ENCODE measurements at regions not wholly inside any gene's neighbourhood (a gene's known extent, or its start where the extent isn't known, plus 50 kb on each side); places are given as distances from the start of the nearest gene placed in this dataset.

DNA sequence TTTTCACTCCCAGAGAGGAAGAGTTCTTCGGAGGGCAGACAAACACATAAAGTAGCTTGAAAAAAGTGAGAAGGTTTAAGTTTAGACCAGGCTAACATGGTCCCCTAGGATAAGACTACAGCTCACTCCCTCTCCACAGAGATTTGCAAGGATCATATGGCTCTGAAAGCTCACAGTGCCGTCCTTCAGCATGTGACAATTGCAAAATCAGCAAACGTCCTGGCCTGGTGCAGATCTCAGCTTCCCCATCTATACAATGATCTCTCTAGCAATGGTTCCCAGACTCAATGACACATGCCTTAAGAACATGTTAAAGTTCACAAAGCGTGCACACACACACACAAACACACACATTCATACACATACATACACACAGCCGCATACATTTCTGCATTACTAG, 327.6 kb downstream of the ACTL7B start:
- Histone ChIP-seq H3K27ac (ENCODE audit: extremely low read length, insufficient read depth, low read length) (no peak overlapping the region), H4K20me1 (ENCODE audit: insufficient read depth, low read length) (no peaks in the 10 kb centered on the region), H3K9me3 (ENCODE audit: low read length) (no peaks in the 10 kb centered on the region), H3K79me2 (ENCODE audit: insufficient read depth, low read length) (no peaks in the 10 kb centered on the region), H2AFZ (ENCODE audit: low read length) (no peak overlapping the region), H3K4me3 (replicated peaks in 1 of 3; ENCODE audit: insufficient read depth in 1 of 3, low read depth in 2 of 3, low read length in 3 of 3) (no peak overlapping the region), H3K36me3 (replicated peaks in 1 of 2; ENCODE audit: control insufficient read depth in 1 of 2, insufficient read depth in 2 of 2, low read length in 2 of 2) (no peaks in the 10 kb centered on the region), H3K4me1 (ENCODE audit: insufficient read depth, low read length) (no peaks in the 10 kb centered on the region), H3K9ac (ENCODE audit: insufficient read depth, low read depth, low read length) (no peak overlapping the region), H3K27me3 (ENCODE audit: control insufficient read depth in 1 of 2, insufficient read depth in 2 of 2, low read length in 2 of 2) (no peaks in the 10 kb centered on the region; a peak in 1 of 5 replicates), H3K4me2 (ENCODE audit: low read depth, low read length) (no peak overlapping the region)
- ATAC-seq = no peak
- in situ Hi-C loops (cut with HindIII; ENCODE audit: extremely low pct_ligation_motif_present, low pct_unique_long_range_greater_than_20kb) = no loop called here
- TF ChIP-seq, protein P1, sequence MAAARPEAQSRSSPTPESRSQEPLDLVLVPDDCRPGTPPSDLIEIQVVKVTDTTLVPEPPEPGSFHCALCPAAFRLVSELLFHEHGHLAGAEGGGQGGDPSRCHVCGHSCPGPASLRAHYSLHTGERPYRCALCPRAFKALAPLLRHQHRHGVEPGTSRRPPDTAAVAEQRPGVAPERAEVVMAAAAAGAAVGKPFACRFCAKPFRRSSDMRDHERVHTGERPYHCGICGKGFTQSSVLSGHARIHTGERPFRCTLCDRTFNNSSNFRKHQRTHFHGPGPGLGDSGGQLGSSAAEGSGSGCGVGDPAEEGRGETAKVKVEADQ (CRISPR knock-in tag; IDR thresholded peaks at IDR 0.05; ENCODE audit: borderline replicate concordance) = no peak
- no peak for FAIRE-seq
- POLR2A ChIA-PET = no interaction called here
- CTCF ChIA-PET (ENCODE audit: low intra/inter-chr PET ratio, low total read pairs) = no interaction called here
- no TSS peak for BruUV-seq (replicated peaks)
- 35% methylated on average over 5 of the region's 5 CpGs for WGBS (ENCODE audit: low lambda C conversion rate)
- intact Hi-C loops (cut with micrococcal nuclease; ENCODE audit: unreplicated experiment) = no loop called here
- no peak for DNase-seq (ENCODE audit: low spot score)

DNA sequence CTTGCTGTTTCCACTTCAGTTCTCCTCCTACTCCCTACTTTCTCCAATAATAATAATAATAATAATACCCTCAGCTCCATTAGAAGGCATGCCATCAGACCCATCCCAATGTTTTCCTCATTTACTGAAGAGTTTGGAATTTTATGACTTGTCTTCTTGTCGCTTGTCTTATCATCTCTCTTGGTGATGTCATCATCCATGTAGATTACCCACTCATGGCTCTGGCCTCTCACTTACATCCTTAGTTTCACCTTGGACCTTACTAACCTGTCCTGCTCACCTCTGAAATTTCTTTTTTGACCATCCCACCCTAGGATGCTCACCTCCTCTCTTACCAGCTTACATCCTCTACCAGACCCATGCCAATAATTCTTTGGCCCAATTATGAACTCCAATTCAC, 329.3 kb downstream of the ACTL7B start:
- Histone ChIP-seq H3K36me3 (replicated peaks in 1 of 2; ENCODE audit: control insufficient read depth in 1 of 2, insufficient read depth in 2 of 2, low read length in 2 of 2) (no peaks in the 10 kb centered on the region), H3K27ac (ENCODE audit: extremely low read length, insufficient read depth, low read length) (no peak overlapping the region), H4K20me1 (ENCODE audit: insufficient read depth, low read length) (no peaks in the 10 kb centered on the region), H3K4me3 (replicated peaks in 1 of 3; ENCODE audit: insufficient read depth in 1 of 3, low read depth in 2 of 3, low read length in 3 of 3) (no peak overlapping the region), H3K4me1 (ENCODE audit: insufficient read depth, low read length) (no peaks in the 10 kb centered on the region), H3K4me2 (ENCODE audit: low read depth, low read length) (no peak overlapping the region), H3K9me3 (ENCODE audit: low read length) (no peaks in the 10 kb centered on the region), H3K79me2 (ENCODE audit: insufficient read depth, low read length) (no peaks in the 10 kb centered on the region), H3K27me3 (ENCODE audit: control insufficient read depth in 1 of 2, insufficient read depth in 2 of 2, low read length in 2 of 2) (no peaks in the 10 kb centered on the region; a peak in 1 of 5 replicates), H3K9ac (ENCODE audit: insufficient read depth, low read depth, low read length) (no peak overlapping the region), H2AFZ (ENCODE audit: low read length) (no peak overlapping the region)
- POLR2A ChIA-PET = no interaction called here
- no peak for DNase-seq (ENCODE audit: low spot score)
- FAIRE-seq = no peak
- in situ Hi-C loops (cut with HindIII; ENCODE audit: extremely low pct_ligation_motif_present, low pct_unique_long_range_greater_than_20kb) (no loop called here), intact Hi-C loops (cut with micrococcal nuclease; ENCODE audit: unreplicated experiment) (no loop called here)
- ATAC-seq = no peak
- no TSS peak for BruUV-seq (replicated peaks)
- TF ChIP-seq CREB1 (IDR thresholded peaks at IDR 0.05) (peak; percentile 61; the same call in 1 of the 2 replicates), CREB1 (CRISPR knock-in tag; IDR thresholded peaks at IDR 0.05) (no peak), ATF7 (IDR thresholded peaks at IDR 0.05) (peak; percentile 87), ATF7 (CRISPR knock-in tag; IDR thresholded peaks at IDR 0.05) (no peak), SOX13 (IDR thresholded peaks at IDR 0.05) (no peak), SOX13 (CRISPR knock-in tag; conservative IDR thresholded peaks at IDR 0.05 in 1 of 2, IDR thresholded peaks at IDR 0.05 in 1 of 2) (no peak), GTF3A (CRISPR knock-in tag; conservative IDR thresholded peaks at IDR 0.05) (no peak), ARID2 (CRISPR knock-in tag; IDR thresholded peaks at IDR 0.05; ENCODE audit: borderline replicate concordance) (no peak), ZNF713 (CRISPR knock-in tag; IDR thresholded peaks at IDR 0.05) (no peak), SRSF4 (IDR thresholded peaks at IDR 0.05; ENCODE audit: low read depth, low read length, poor library complexity, severe bottlenecking) (no peak), MTA3 (CRISPR knock-in tag; IDR thresholded peaks at IDR 0.05) (no peak), ZNF205 (CRISPR knock-in tag; IDR thresholded peaks at IDR 0.05) (no peak), ZNF773 (CRISPR knock-in tag; IDR thresholded peaks at IDR 0.05; ENCODE audit: borderline replicate concordance) (no peak)
- TF ChIP-seq, protein P2, sequence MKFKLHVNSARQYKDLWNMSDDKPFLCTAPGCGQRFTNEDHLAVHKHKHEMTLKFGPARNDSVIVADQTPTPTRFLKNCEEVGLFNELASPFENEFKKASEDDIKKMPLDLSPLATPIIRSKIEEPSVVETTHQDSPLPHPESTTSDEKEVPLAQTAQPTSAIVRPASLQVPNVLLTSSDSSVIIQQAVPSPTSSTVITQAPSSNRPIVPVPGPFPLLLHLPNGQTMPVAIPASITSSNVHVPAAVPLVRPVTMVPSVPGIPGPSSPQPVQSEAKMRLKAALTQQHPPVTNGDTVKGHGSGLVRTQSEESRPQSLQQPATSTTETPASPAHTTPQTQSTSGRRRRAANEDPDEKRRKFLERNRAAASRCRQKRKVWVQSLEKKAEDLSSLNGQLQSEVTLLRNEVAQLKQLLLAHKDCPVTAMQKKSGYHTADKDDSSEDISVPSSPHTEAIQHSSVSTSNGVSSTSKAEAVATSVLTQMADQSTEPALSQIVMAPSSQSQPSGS (CRISPR knock-in tag; IDR thresholded peaks at IDR 0.05) = no peak
- 32% methylated on average over 1 of the region's 1 CpG for WGBS (ENCODE audit: low lambda C conversion rate)
- CTCF ChIA-PET (ENCODE audit: low intra/inter-chr PET ratio, low total read pairs) = no interaction called here

Data from HepG2 (cell line).